ENCODE measurements at regions not wholly inside any gene's neighbourhood (a gene's known extent, or its start where the extent isn't known, plus 50 kb on each side); places are given as distances from the start of the nearest gene placed in this dataset.

- DNase-seq (ENCODE audit: extremely low read depth in 1 of 2, low read depth in 1 of 2), result no peak
These were observed 157.6 kb downstream of the DCK start for GRCh38 chr4:71151054-71151453.

- no peak for DNase-seq (ENCODE audit: extremely low read depth in 1 of 2, low read depth in 1 of 2)
These were observed 163.2 kb downstream of the DCK start for GRCh38 chr4:71156616-71157015.

GRCh38 chr4:71162386-71162785, 168.9 kb downstream of the DCK start:
- DNase-seq (ENCODE audit: extremely low read depth in 1 of 2, low read depth in 1 of 2), result no peak

- DNase-seq (ENCODE audit: extremely low read depth in 1 of 2, low read depth in 1 of 2), result no peak
These were observed 169.9 kb downstream of the DCK start for GRCh38 chr4:71163317-71163716.

GRCh38 chr4:71167083-71167482, 171.7 kb upstream of the SLC4A4 start:
- DNase-seq (ENCODE audit: extremely low read depth in 1 of 2, low read depth in 1 of 2), result no peak

- DNase-seq (ENCODE audit: extremely low read depth in 1 of 2, low read depth in 1 of 2), result no peak
These were observed 167.2 kb upstream of the SLC4A4 start for GRCh38 chr4:71171592-71171991.

- DNase-seq (ENCODE audit: extremely low read depth in 1 of 2, low read depth in 1 of 2), result no peak
These were observed 157.5 kb upstream of the SLC4A4 start for GRCh38 chr4:71181332-71181731.

- DNase-seq (ENCODE audit: extremely low read depth in 1 of 2, low read depth in 1 of 2), result peak in 1 of 2 donors; percentile 6
These were observed 154.5 kb upstream of the SLC4A4 start for GRCh38 chr4:71184195-71184781.

GRCh38 chr4:71185037-71185436, 153.8 kb upstream of the SLC4A4 start:
- DNase-seq (ENCODE audit: extremely low read depth in 1 of 2, low read depth in 1 of 2), result no peak

GRCh38 chr4:71186257-71186565, 152.6 kb upstream of the SLC4A4 start:
- no peak for DNase-seq (ENCODE audit: extremely low read depth in 1 of 2, low read depth in 1 of 2)

- peak in 1 of 2 donors; percentile 16 for DNase-seq (ENCODE audit: extremely low read depth in 1 of 2, low read depth in 1 of 2)
These were observed 152.0 kb upstream of the SLC4A4 start for GRCh38 chr4:71186566-71187403.

- DNase-seq (ENCODE audit: extremely low read depth in 1 of 2, low read depth in 1 of 2), result no peak
These were observed 151.2 kb upstream of the SLC4A4 start for GRCh38 chr4:71187404-71188155.

- no peak for DNase-seq (ENCODE audit: extremely low read depth in 1 of 2, low read depth in 1 of 2)
These were observed 150.6 kb upstream of the SLC4A4 start for GRCh38 chr4:71188156-71188640.

GRCh38 chr4:71188951-71189350, 149.9 kb upstream of the SLC4A4 start:
- DNase-seq (ENCODE audit: extremely low read depth in 1 of 2, low read depth in 1 of 2), result no peak

GRCh38 chr4:71189471-71189870, 149.3 kb upstream of the SLC4A4 start:
- no peak for DNase-seq (ENCODE audit: extremely low read depth in 1 of 2, low read depth in 1 of 2)

- DNase-seq (ENCODE audit: extremely low read depth in 1 of 2, low read depth in 1 of 2), result no peak
These were observed 144.4 kb upstream of the SLC4A4 start for GRCh38 chr4:71194454-71194853.

- no peak for DNase-seq (ENCODE audit: extremely low read depth in 1 of 2, low read depth in 1 of 2)
These were observed 142.9 kb upstream of the SLC4A4 start for GRCh38 chr4:71195924-71196323.

- DNase-seq (ENCODE audit: extremely low read depth in 1 of 2, low read depth in 1 of 2), result no peak
These were observed 139.9 kb upstream of the SLC4A4 start for GRCh38 chr4:71198958-71199357.

- no peak for DNase-seq (ENCODE audit: extremely low read depth in 1 of 2, low read depth in 1 of 2)
These were observed 137.8 kb upstream of the SLC4A4 start for GRCh38 chr4:71201057-71201456.

- no peak for DNase-seq (ENCODE audit: extremely low read depth in 1 of 2, low read depth in 1 of 2)
These were observed 136.8 kb upstream of the SLC4A4 start for GRCh38 chr4:71201817-71202576.

GRCh38 chr4:71202705-71203104, 136.1 kb upstream of the SLC4A4 start:
- DNase-seq (ENCODE audit: extremely low read depth in 1 of 2, low read depth in 1 of 2), result no peak

Data from activated CD8-positive, alpha-beta memory T cell treated with anti-CD3 and anti-CD28 coated beads for 1 hour (primary cell).